GM06990 (cell line): ENCODE measurements at regions not wholly inside any gene's neighbourhood (a gene's known extent, or its start where the extent isn't known, plus 50 kb on each side); places are given as distances from the start of the nearest gene placed in this dataset.

Experiments used
- DNase-seq: peaks from one replicate; pipeline ENCODE4 v3.0.0-alpha.2; 2011; ENCODE audit not compliant: insufficient read length; ENCODE audit errors: extremely low read depth
- H3K27me3 ChIP-seq: replicated peaks from 2 replicates; pipeline ENCODE4 v1.6.0; 2011; ENCODE audit warnings: low read length; ENCODE audit not compliant: control insufficient read depth, insufficient read depth
- H3K36me3 ChIP-seq: 2 replicates; pipeline ENCODE4 v1.5.1; 2011; ENCODE audit warnings: low read length; ENCODE audit not compliant: control insufficient read depth, insufficient read depth
- H3K4me3 ChIP-seq: replicated peaks from 2 replicates; pipeline ENCODE4 v1.5.1; 2011; ENCODE audit warnings: low read depth, mild to moderate bottlenecking, control low read depth, low read length
- TF ChIP-seq, protein P1 (sequence below): IDR thresholded peaks from 2 replicates; pipeline ENCODE4 v1.5.1; 2011; ENCODE audit warnings: low read length, control low read depth, mild to moderate bottlenecking, inconsistent platforms; ENCODE audit not compliant: insufficient read depth, poor library complexity, severe bottlenecking

- Histone ChIP-seq H3K27me3 (no peaks in the 10 kb centered on the region), H3K36me3 (no peaks in the 10 kb centered on the region), H3K4me3 (no peak overlapping the region)
- DNase-seq = no peak
- TF ChIP-seq, protein P1, sequence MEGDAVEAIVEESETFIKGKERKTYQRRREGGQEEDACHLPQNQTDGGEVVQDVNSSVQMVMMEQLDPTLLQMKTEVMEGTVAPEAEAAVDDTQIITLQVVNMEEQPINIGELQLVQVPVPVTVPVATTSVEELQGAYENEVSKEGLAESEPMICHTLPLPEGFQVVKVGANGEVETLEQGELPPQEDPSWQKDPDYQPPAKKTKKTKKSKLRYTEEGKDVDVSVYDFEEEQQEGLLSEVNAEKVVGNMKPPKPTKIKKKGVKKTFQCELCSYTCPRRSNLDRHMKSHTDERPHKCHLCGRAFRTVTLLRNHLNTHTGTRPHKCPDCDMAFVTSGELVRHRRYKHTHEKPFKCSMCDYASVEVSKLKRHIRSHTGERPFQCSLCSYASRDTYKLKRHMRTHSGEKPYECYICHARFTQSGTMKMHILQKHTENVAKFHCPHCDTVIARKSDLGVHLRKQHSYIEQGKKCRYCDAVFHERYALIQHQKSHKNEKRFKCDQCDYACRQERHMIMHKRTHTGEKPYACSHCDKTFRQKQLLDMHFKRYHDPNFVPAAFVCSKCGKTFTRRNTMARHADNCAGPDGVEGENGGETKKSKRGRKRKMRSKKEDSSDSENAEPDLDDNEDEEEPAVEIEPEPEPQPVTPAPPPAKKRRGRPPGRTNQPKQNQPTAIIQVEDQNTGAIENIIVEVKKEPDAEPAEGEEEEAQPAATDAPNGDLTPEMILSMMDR = no peak
These were observed 70.6 kb downstream of the TSN start for GRCh38 chr2:121826036-121826435.

- no peak for DNase-seq
- Histone ChIP-seq H3K27me3 (no peaks in the 10 kb centered on the region), H3K36me3 (no peaks in the 10 kb centered on the region), H3K4me3 (no peak overlapping the region)
- TF ChIP-seq, protein P1 = no peak
These were observed 72.9 kb downstream of the TSN start for GRCh38 chr2:121828281-121828731.

DNA sequence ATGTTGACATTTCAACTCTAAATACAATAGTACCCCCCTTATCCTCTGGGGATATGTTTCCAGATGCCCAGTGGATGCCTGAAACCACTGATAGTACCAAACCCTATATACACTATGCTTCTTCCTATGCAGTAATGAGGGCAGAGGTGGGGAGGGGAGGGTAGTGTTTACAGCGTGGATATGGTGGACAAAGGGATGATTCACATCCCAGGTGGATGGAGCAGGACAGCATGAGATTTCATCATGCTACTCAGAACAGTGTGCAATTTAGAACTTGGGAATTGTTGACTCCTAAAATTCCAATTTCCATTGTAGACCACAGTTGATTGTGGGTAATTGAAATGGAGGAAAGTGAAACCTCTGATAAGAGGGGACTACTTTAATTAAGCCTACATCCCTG, 75.4 kb downstream of the TSN start:
- DNase-seq = no peak
- H3K27me3 ChIP-seq = no peaks in the 10 kb centered on the region
- H3K36me3 ChIP-seq = no peaks in the 10 kb centered on the region
- TF ChIP-seq, protein P1 = no peak
- H3K4me3 ChIP-seq = no peak overlapping the region

DNA sequence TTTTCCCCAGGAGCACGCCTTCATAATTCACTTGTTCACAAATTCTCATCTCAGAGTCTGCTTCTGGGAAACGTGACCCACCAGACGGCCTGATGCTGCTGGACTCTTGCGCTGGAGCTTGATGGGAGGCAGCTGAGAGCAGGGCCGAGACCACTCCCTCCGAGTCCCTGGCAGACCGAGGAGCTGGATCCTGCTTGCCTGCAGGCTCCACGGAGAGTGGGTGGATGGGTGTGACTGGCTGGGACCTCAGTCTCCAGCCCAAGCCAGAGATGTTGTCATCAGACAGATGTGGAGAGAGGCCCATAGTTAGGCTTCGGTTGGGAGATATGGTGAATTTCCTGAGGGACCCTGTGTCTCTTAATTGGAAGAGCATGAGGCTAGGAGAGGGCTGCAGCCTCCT, 76.4 kb downstream of the TSN start:
- TF ChIP-seq, protein P1 = no peak
- Histone ChIP-seq H3K36me3 (no peaks in the 10 kb centered on the region), H3K27me3 (no peaks in the 10 kb centered on the region), H3K4me3 (no peak overlapping the region)
- no peak for DNase-seq

GRCh38 chr2:121832412-121833357, 77.2 kb downstream of the TSN start:
- Histone ChIP-seq H3K4me3 (no peak overlapping the region), H3K36me3 (no peaks in the 10 kb centered on the region), H3K27me3 (no peaks in the 10 kb centered on the region)
- no peak for DNase-seq
- TF ChIP-seq, protein P1 = no peak
